ENCODE measurements at regions not wholly inside any gene's neighbourhood (a gene's known extent, or its start where the extent isn't known, plus 50 kb on each side); places are given as distances from the start of the nearest gene placed in this dataset.

GRCh38 chr5:3818624-3819023 lies 223.0 kb downstream of the IRX1 start:
- no peak for DNase-seq (ENCODE audit: low read depth, low spot score)

GRCh38 chr5:3825531-3826451 lies 230.2 kb downstream of the IRX1 start:
- DNase-seq (ENCODE audit: low read depth, low spot score): peak; percentile 71

- DNase-seq (ENCODE audit: low read depth, low spot score): no peak
Measured at GRCh38 chr5:3827624-3828023, 232.0 kb downstream of the IRX1 start.

GRCh38 chr5:3828761-3829160 lies 233.1 kb downstream of the IRX1 start:
- no peak for DNase-seq (ENCODE audit: low read depth, low spot score)

- no peak for DNase-seq (ENCODE audit: low read depth, low spot score)
Measured at GRCh38 chr5:3833566-3833965, 237.9 kb downstream of the IRX1 start.

GRCh38 chr5:3835811-3836210 lies 240.2 kb downstream of the IRX1 start:
- no peak for DNase-seq (ENCODE audit: low read depth, low spot score)

GRCh38 chr5:3836528-3836927 lies 240.9 kb downstream of the IRX1 start:
- no peak for DNase-seq (ENCODE audit: low read depth, low spot score)

GRCh38 chr5:3837506-3837905 lies 241.9 kb downstream of the IRX1 start:
- no peak for DNase-seq (ENCODE audit: low read depth, low spot score)

GRCh38 chr5:3839151-3839550 lies 243.5 kb downstream of the IRX1 start:
- no peak for DNase-seq (ENCODE audit: low read depth, low spot score)

- DNase-seq (ENCODE audit: low read depth, low spot score): no peak
Measured at GRCh38 chr5:3842591-3842990, 247.0 kb downstream of the IRX1 start.

- DNase-seq (ENCODE audit: low read depth, low spot score): no peak
Measured at GRCh38 chr5:3843706-3844105, 248.1 kb downstream of the IRX1 start.

- DNase-seq (ENCODE audit: low read depth, low spot score): peak; percentile 23
Measured at GRCh38 chr5:3844266-3844665, 248.6 kb downstream of the IRX1 start.

- DNase-seq (ENCODE audit: low read depth, low spot score): peak; percentile 25
Measured at GRCh38 chr5:3845230-3845629, 249.6 kb downstream of the IRX1 start.

- peak; percentile 9 for DNase-seq (ENCODE audit: low read depth, low spot score)
Measured at GRCh38 chr5:3852161-3852916, 256.7 kb downstream of the IRX1 start.

GRCh38 chr5:3853362-3853761 lies 257.7 kb downstream of the IRX1 start:
- DNase-seq (ENCODE audit: low read depth, low spot score): no peak

- DNase-seq (ENCODE audit: low read depth, low spot score): peak; percentile 5
Measured at GRCh38 chr5:3854188-3854821, 258.7 kb downstream of the IRX1 start.

GRCh38 chr5:3856036-3856435 lies 260.4 kb downstream of the IRX1 start:
- DNase-seq (ENCODE audit: low read depth, low spot score): no peak

- DNase-seq (ENCODE audit: low read depth, low spot score): no peak
Measured at GRCh38 chr5:3858524-3858923, 262.9 kb downstream of the IRX1 start.

GRCh38 chr5:3862906-3863305 lies 267.3 kb downstream of the IRX1 start:
- no peak for DNase-seq (ENCODE audit: low read depth, low spot score)

GRCh38 chr5:3875144-3875543 lies 279.5 kb downstream of the IRX1 start:
- DNase-seq (ENCODE audit: low read depth, low spot score): no peak

GRCh38 chr5:3878267-3878666 lies 282.6 kb downstream of the IRX1 start:
- no peak for DNase-seq (ENCODE audit: low read depth, low spot score)

- DNase-seq (ENCODE audit: low read depth, low spot score): no peak
Measured at GRCh38 chr5:3883040-3883439, 287.4 kb downstream of the IRX1 start.
